ENCODE measurements at regions not wholly inside any gene's neighbourhood (a gene's known extent, or its start where the extent isn't known, plus 50 kb on each side); places are given as distances from the start of the nearest gene placed in this dataset.

- no peak for TF ChIP-seq POLR2AphosphoS5 (IDR thresholded peaks at IDR 0.05; ENCODE audit: borderline replicate concordance, low read depth, low read length)
- TF ChIP-seq EZH2 (IDR thresholded peaks at IDR 0.05) = no peak
- no peak for TF ChIP-seq FOXP2 (optimal IDR thresholded peaks at IDR 0.05; ENCODE audit: control extremely low read depth, extremely low read length, insufficient read depth)
These were observed 205.3 kb downstream of the PRL start for GRCh38 chr6:22091424-22091948.
